ENCODE measurements at regions not wholly inside any gene's neighbourhood (a gene's known extent, or its start where the extent isn't known, plus 50 kb on each side); places are given as distances from the start of the nearest gene placed in this dataset.
"Not testable (repeated sequence)": the region's sequence is repeated elsewhere in the genome, so short reads cannot be mapped to it uniquely, and the experiment has no call there.

GRCh38 chr6:84836366-84836765, 72.0 kb upstream of the TBX18 start:
- DNase-seq (no peak), ATAC-seq (no peak)
- intact Hi-C loops (cut with DNase I, micrococcal nuclease): no loop called here

- ATAC-seq: no peak
- no peak for DNase-seq
- intact Hi-C loops (cut with DNase I, micrococcal nuclease): no loop called here
Observed at GRCh38 chr6:84835340-84835739, 70.9 kb upstream of the TBX18 start.

- intact Hi-C loops (cut with DNase I, micrococcal nuclease); DNase-seq; ATAC-seq: not testable (repeated sequence)
Observed at GRCh38 chr6:84831924-84832323, 67.5 kb upstream of the TBX18 start.

- no peak for DNase-seq
- intact Hi-C loops (cut with DNase I, micrococcal nuclease): no loop called here
- ATAC-seq: no peak
Observed at GRCh38 chr6:84825461-84825860, 61.1 kb upstream of the TBX18 start.

GRCh38 chr6:84821314-84821713, 56.9 kb upstream of the TBX18 start:
- intact Hi-C loops (cut with DNase I, micrococcal nuclease); ATAC-seq; DNase-seq: not testable (repeated sequence)

GRCh38 chr6:84816741-84817140, 52.3 kb upstream of the TBX18 start:
- intact Hi-C loops (cut with DNase I, micrococcal nuclease): no loop called here
- no peak for ATAC-seq
- DNase-seq: no peak

- no peak for ATAC-seq
- DNase-seq: no peak
- intact Hi-C loops (cut with DNase I, micrococcal nuclease): no loop called here
Observed at GRCh38 chr6:84815896-84816735, 51.7 kb upstream of the TBX18 start.

Data from left colon (tissue), 2 donors.